ENCODE measurements at regions not wholly inside any gene's neighbourhood (a gene's known extent, or its start where the extent isn't known, plus 50 kb on each side); places are given as distances from the start of the nearest gene placed in this dataset.

DNA sequence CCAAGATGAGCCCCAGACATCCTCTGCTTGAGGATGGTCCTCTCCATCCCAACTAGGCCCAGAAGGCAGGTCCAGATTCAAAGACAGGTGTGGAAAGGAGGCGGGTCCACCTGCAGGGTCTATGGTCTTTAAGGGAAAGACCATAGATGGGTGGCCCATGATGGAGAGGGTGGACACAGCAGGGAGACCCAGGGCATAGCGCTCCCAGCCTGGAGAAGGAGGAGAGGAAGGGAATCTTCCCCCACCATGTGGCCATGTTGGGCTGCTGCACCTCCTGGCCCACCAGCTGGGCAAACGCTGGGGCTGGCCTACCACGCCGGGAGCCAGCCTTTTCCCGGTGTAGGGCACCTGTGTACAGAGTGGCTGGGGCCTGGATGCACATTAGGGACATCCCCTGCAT, 265.2 kb upstream of the TLE3 start:
- TF ChIP-seq RFX5 (IDR thresholded peaks at IDR 0.05; ENCODE audit: low read depth, low read length) (no peak), GTF2A2 (tag; IDR thresholded peaks at IDR 0.05) (no peak), TBP (optimal IDR thresholded peaks at IDR 0.05; ENCODE audit: low read depth, low read length) (no peak), THRAP3 (IDR thresholded peaks at IDR 0.05; ENCODE audit: borderline replicate concordance) (no peak), MCM2 (IDR thresholded peaks at IDR 0.05; ENCODE audit: low read depth) (no peak), ZNF780A (CRISPR knock-in tag; IDR thresholded peaks at IDR 0.05) (no peak), KDM1A (IDR thresholded peaks at IDR 0.05) (no peak), BHLHE40 (IDR thresholded peaks at IDR 0.05; ENCODE audit: low read length) (no peak), FOSL1 (tag; conservative IDR thresholded peaks at IDR 0.05) (no peak), ZNF589 (CRISPR knock-in tag; IDR thresholded peaks at IDR 0.05; ENCODE audit: low read depth) (no peak), RBM22 (IDR thresholded peaks at IDR 0.05; ENCODE audit: low read depth, low read length, poor library complexity, severe bottlenecking) (no peak), SIX5 (IDR thresholded peaks at IDR 0.05; ENCODE audit: borderline replicate concordance in 1 of 2, insufficient read depth in 1 of 2, low read depth in 1 of 2, low read length in 2 of 2) (no peak)
- TF ChIP-seq, protein P1, sequence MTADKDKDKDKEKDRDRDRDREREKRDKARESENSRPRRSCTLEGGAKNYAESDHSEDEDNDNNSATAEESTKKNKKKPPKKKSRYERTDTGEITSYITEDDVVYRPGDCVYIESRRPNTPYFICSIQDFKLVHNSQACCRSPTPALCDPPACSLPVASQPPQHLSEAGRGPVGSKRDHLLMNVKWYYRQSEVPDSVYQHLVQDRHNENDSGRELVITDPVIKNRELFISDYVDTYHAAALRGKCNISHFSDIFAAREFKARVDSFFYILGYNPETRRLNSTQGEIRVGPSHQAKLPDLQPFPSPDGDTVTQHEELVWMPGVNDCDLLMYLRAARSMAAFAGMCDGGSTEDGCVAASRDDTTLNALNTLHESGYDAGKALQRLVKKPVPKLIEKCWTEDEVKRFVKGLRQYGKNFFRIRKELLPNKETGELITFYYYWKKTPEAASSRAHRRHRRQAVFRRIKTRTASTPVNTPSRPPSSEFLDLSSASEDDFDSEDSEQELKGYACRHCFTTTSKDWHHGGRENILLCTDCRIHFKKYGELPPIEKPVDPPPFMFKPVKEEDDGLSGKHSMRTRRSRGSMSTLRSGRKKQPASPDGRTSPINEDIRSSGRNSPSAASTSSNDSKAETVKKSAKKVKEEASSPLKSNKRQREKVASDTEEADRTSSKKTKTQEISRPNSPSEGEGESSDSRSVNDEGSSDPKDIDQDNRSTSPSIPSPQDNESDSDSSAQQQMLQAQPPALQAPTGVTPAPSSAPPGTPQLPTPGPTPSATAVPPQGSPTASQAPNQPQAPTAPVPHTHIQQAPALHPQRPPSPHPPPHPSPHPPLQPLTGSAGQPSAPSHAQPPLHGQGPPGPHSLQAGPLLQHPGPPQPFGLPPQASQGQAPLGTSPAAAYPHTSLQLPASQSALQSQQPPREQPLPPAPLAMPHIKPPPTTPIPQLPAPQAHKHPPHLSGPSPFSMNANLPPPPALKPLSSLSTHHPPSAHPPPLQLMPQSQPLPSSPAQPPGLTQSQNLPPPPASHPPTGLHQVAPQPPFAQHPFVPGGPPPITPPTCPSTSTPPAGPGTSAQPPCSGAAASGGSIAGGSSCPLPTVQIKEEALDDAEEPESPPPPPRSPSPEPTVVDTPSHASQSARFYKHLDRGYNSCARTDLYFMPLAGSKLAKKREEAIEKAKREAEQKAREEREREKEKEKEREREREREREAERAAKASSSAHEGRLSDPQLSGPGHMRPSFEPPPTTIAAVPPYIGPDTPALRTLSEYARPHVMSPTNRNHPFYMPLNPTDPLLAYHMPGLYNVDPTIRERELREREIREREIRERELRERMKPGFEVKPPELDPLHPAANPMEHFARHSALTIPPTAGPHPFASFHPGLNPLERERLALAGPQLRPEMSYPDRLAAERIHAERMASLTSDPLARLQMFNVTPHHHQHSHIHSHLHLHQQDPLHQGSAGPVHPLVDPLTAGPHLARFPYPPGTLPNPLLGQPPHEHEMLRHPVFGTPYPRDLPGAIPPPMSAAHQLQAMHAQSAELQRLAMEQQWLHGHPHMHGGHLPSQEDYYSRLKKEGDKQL (CRISPR knock-in tag; IDR thresholded peaks at IDR 0.05; ENCODE audit: borderline replicate concordance) = no peak
- TF ChIP-seq, protein P2, sequence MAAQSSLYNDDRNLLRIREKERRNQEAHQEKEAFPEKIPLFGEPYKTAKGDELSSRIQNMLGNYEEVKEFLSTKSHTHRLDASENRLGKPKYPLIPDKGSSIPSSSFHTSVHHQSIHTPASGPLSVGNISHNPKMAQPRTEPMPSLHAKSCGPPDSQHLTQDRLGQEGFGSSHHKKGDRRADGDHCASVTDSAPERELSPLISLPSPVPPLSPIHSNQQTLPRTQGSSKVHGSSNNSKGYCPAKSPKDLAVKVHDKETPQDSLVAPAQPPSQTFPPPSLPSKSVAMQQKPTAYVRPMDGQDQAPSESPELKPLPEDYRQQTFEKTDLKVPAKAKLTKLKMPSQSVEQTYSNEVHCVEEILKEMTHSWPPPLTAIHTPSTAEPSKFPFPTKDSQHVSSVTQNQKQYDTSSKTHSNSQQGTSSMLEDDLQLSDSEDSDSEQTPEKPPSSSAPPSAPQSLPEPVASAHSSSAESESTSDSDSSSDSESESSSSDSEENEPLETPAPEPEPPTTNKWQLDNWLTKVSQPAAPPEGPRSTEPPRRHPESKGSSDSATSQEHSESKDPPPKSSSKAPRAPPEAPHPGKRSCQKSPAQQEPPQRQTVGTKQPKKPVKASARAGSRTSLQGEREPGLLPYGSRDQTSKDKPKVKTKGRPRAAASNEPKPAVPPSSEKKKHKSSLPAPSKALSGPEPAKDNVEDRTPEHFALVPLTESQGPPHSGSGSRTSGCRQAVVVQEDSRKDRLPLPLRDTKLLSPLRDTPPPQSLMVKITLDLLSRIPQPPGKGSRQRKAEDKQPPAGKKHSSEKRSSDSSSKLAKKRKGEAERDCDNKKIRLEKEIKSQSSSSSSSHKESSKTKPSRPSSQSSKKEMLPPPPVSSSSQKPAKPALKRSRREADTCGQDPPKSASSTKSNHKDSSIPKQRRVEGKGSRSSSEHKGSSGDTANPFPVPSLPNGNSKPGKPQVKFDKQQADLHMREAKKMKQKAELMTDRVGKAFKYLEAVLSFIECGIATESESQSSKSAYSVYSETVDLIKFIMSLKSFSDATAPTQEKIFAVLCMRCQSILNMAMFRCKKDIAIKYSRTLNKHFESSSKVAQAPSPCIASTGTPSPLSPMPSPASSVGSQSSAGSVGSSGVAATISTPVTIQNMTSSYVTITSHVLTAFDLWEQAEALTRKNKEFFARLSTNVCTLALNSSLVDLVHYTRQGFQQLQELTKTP (IDR thresholded peaks at IDR 0.05; ENCODE audit: low read depth in 1 of 2, partially characterized antibody in 2 of 2) = no peak
